Endothelial cell of umbilical vein (primary cell): ENCODE measurements at regions not wholly inside any gene's neighbourhood (a gene's known extent, or its start where the extent isn't known, plus 50 kb on each side); places are given as distances from the start of the nearest gene placed in this dataset.

Experiments
- POLR2AphosphoS5 ChIP-seq: IDR thresholded peaks from 2 replicates; pipeline ENCODE4 v1.6.1; 2012; ENCODE audit warnings: low read depth, mild to moderate bottlenecking, control low read depth, low read length, moderate library complexity; ENCODE audit not compliant: insufficient read depth
- TF ChIP-seq, protein P1 (sequence below), 2 donors: IDR thresholded peaks; 1 replicate in 1 of 2; 2 replicates in 1 of 2; pipeline ENCODE4 v1.5.1; 2011; ENCODE audit warnings: low read length in 2 of 2, mild to moderate bottlenecking in 2 of 2, moderate library complexity in 2 of 2, control low read depth in 1 of 2, inconsistent platforms in 1 of 2, low read depth in 1 of 2; ENCODE audit not compliant: insufficient read depth in 1 of 2; ENCODE audit errors: extremely low read depth in 1 of 2

DNA sequence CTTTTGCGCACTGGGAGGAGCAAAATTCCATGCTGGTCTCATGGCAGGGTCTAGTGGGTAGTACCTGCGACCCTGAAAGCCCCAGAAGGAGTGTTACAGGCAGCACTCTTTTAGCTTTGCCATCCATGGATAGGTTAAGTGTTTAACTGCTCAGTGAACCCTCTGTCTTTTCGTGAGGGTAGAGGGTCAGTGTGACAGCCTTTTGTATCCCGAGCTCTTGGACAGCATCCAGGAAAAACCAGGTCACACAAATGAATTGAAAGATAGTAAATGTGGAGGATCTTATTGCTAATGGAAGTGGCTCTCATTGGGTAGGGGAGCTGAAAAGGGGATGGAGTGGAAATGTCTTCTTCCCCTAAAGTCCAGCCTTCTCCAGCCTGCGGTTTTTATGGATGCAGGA, 57.8 kb upstream of the CCDC112 start:
- TF ChIP-seq, protein P1, sequence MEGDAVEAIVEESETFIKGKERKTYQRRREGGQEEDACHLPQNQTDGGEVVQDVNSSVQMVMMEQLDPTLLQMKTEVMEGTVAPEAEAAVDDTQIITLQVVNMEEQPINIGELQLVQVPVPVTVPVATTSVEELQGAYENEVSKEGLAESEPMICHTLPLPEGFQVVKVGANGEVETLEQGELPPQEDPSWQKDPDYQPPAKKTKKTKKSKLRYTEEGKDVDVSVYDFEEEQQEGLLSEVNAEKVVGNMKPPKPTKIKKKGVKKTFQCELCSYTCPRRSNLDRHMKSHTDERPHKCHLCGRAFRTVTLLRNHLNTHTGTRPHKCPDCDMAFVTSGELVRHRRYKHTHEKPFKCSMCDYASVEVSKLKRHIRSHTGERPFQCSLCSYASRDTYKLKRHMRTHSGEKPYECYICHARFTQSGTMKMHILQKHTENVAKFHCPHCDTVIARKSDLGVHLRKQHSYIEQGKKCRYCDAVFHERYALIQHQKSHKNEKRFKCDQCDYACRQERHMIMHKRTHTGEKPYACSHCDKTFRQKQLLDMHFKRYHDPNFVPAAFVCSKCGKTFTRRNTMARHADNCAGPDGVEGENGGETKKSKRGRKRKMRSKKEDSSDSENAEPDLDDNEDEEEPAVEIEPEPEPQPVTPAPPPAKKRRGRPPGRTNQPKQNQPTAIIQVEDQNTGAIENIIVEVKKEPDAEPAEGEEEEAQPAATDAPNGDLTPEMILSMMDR (IDR thresholded peaks at IDR 0.05; ENCODE audit: extremely low read depth in 1 of 2, insufficient read depth in 1 of 2, low read depth in 1 of 2, low read length in 2 of 2) = no peak
- no peak for TF ChIP-seq POLR2AphosphoS5
